GM21576 (cell line): ENCODE measurements at regions not wholly inside any gene's neighbourhood (a gene's known extent, or its start where the extent isn't known, plus 50 kb on each side); places are given as distances from the start of the nearest gene placed in this dataset.
A peak's percentile ranks its signal among the peaks of the same experiment; 100 is the strongest.

Experiments used
- ATAC-seq: cut with Tn5 transposase; IDR thresholded peaks from one replicate; pipeline ENCODE4 v1.9.1; 2021; ENCODE audit warnings: mild to moderate bottlenecking, moderate library complexity; ENCODE audit not compliant: unreplicated experiment

DNA sequence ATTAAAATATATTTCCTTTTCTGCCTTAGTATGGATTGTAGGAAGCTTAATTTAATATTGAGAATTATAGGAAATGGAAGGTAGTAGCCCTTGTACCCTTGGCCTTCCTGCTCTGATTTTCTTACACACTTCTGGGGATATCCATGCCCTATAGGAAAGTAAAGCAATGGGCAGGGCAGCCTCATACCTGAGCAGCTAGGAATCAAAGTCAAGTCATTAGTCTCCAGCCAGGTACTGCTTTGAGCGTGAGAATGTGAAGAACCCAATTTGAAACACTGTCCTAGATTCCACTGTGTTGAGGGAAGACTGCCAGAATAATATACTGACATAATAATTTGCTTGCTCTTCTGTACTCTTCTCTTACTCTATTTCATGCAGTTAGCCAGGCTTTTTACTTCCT, 51.0 kb upstream of the L3MBTL3 start:
- no peak for ATAC-seq

DNA sequence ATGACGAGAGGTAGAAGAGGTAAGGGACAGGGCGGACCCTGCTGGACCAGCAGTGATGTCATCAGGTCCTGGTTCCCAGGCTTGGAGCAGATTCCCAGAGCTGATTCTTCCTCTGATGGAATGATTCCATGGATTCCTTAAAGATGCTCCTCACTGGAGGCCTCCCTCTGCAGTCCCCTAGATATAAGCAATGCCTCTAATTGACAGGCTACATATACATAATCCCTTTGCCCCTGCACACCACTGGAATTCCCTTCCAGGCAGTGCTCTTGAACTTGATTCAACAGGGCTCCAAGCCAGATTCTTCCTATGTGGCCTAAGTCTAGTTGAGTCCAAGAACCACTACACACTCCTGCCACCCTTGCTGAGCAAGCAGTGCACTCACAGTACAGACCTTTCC, 52.3 kb upstream of the L3MBTL3 start:
- no peak for ATAC-seq

DNA sequence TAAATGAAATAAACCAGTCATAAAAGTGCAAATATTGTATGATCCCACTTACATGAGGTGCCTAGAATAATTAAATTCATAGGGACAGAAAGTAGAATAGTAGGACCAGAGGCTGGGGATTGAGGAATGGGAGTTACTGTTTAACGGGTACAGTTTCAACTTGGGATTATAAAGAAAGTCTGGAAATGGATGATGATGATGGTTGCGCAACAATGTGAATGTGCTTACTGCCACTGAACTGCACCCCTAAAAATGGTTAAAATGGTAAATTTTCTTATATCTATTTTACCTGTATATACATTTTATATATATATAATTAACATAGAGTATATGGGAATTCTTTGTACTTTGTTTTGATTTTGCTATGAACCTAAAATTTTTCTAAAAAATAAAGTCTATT, 53.3 kb upstream of the L3MBTL3 start:
- ATAC-seq = no peak

GRCh38 chr6:129959358-129959930, 58.9 kb upstream of the L3MBTL3 start:
- no peak for ATAC-seq

DNA sequence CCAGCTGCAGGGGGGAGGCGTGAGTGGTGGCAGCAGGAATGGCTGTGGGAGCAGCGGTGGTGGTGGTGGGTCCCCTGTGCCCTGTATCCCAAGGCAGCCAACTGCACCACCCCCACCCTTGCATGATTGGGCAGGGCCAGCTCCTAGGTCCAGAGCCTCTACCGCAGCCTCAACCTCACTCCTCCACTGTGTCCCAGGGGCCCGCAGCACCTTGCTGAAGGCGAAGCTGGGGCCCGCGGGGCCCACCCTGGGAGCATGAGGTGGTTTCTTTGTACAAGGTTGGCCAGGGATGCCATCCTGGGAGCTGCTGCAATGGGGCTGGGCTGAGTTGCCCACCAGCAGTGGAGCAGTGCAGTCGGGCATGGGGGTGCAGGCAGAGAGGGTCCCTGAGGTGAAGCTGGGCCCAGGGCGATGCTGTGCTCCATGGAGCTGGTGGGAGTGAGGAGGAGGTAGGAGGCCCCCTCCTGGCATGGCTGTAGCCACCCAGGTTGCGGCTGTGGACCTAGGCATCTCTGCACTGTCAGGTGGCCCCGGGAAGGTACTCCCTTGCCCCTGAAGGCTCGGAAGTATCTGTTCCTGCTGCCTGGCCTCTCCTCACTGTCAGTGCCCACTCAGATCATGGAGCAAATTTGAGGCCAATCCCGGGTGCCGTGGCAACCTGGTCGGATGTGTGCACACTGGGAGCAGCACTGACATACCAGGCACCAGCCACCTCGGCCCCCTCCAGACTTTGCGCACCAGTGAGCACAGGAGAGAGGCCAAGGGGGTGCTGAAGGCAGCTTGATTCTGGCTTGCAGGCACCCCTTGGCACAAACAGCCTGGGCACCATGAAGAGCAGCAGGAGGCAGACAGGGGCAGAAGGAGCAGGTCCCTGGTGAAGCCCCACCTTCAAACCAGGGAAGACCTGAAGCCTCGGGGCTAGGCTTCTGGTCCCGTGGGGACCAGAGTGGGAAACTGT, 60.2 kb upstream of the L3MBTL3 start:
- no peak for ATAC-seq

DNA sequence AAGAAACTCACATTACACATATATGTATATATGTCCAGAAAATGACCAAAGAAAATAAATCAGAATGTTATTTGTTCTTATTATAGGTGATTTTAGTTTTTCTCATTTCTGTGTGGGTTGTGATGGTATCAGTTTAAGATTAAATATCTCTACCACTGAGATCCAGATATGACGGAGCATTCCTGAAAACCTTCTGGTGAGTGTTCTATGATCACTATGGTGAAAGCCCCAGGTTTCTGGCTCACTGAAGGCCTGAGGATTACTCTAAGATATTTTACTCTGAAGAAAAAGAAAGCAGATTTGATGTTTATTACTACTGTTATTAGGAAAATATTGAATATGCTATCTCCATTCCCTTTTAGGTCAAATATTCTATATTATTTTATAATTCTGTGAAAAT, 62.8 kb upstream of the L3MBTL3 start:
- ATAC-seq = no peak

DNA sequence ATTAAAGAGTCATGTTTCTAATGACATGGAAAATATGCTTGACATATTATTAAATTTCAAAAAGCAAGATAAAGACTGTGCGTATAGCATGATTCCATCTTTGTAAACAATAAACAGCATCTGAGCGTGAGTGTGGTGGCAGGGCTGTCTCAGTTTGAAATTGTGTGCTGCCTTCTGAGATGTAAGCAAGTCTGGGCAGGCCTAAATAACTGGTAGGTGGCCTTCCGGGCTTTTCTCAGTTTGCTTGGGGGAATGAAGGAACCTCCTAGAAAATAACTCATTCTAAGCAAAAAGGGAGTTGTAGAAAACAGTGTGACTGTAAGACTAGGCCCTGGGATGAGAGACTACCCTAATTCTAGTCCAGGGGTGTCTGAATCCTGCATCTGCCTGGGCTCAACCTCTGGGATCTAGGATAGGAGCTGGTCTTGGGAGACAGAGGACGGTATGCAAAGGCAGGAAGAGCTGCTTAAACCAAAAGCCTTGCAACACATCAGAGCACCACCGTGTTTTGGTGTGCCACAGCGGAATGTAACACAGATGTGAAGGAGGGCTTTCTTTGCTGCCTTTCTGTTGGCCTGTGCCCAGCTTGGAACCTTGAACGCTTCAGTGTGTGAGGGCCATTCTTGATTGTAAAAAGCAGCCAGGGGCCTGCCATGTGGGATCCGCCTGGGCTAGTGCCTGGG, 63.5 kb upstream of the L3MBTL3 start:
- no peak for ATAC-seq

DNA sequence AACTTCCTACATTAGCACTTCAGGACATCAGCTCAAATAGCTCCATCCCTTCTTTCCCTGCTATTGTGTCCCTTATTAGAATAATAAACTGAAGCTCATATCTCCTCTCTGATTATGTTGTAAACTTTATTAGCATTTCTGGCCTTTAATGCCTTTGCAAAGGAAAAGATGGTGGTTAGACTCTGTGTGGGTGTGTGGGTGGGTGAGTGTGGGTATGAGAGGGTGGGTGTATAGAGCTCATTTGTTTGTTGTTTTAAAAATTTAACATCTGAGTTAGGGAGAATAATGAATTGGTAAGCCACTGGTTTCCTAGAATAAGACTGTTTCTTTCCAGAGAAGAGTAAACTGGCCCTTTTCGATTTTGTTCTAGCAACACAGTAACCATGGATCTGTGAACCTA, 70.6 kb upstream of the L3MBTL3 start:
- no peak for ATAC-seq

GRCh38 chr6:129946439-129947140, 71.8 kb upstream of the L3MBTL3 start:
- no peak for ATAC-seq

DNA sequence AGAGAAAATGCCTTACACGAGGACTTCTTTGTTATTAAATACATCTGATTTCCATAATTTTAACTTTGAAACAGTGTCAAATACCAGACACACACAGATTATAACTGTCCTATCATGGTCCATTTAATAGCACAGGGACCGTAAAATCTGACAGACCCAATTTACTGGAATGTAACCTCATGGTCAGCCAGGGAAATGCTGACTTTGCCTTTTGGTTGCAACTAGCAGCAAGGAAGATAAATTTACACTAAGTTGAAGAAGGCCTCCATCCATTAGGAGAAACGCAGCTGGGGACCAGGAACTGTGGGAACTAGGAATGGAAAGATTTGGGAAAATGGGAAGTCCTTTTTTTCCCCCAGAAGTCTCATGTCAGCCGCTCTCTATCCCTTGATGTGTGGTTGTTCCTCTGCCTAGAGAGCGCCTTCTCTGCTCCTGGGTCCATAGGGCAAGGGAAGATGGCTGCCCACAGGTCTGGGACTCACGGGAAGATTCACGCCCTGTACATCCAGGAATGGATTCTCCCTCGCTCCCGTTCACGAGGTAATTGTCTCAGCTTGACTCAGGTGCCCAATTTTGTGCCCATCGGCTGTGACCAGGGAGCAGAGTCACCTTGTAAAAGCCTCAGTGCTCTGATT, 74.6 kb upstream of the L3MBTL3 start:
- no peak for ATAC-seq

DNA sequence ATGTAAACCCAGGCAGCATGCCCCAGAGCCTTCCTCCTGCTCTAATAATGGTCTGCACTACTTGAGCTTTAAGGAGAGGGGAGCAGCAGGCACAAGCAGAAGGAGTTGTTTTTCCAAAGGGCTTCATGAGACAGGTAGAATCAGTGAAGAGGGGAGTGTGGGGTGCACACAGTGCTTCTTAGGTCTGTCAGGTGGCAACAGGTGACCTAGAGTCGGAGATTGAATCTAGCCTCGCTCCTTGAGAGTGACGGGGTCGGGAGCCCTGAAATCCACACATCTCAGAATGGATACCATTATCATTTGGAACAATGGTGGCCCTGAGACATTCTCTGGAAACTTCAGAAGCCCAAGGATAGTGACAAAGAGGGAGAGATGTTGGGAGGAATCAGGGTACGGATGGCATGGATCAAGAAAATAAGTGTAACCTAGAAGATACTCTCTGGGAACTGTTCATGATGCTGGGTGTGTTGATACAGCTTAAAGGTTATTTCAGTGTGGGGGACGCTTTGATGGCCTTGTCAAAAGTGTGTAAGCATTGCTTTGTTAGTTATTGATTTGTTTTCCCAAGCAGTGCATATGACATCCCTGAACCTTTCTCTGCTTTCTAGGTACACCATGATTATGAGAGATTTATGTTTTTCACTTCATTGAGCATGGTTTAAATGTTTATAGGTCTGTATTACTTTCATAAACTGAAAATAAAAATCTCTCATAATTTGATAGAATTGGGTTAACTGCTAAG, 77.8 kb upstream of the L3MBTL3 start:
- ATAC-seq = no peak

- ATAC-seq = no peak
These were observed 77.3 kb upstream of the TMEM244 start for GRCh38 chr6:129938249-129939020.

DNA sequence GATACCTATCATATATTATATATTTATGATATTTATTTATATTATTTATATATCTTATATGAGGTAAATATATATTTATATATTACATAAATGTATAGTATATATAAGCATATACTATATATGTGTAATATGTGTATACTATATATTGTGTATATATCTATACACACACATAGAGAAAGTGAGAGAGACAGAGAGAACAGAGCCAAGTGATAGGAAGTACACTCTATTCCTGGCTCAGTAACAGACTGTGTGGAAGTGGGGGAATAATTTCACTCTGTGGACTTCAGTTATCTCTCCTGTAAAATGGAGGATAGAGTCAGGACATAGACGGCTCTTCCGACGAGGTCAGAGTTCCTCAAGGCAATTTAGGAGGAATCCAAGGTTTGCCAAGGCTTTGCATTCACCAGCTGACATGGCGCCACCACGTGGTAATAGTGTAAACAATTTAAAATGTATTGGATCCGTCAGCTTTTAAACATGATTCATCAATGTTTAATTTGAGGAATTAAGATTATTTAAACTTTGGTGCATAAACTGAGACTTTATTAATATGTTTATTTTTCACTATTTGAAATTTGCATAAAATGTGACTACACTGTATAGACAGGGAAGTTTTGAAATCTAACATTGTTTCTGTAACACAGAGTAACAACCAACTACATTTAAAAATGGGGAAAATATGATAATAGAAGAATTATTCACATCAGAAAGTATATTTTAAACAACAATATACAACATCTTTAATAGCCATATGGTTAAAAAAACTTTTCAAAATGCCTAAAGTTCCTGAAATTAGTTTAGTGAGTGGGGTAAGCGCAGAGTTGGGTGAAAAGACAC, 75.4 kb upstream of the TMEM244 start:
- ATAC-seq = peak; percentile 57

DNA sequence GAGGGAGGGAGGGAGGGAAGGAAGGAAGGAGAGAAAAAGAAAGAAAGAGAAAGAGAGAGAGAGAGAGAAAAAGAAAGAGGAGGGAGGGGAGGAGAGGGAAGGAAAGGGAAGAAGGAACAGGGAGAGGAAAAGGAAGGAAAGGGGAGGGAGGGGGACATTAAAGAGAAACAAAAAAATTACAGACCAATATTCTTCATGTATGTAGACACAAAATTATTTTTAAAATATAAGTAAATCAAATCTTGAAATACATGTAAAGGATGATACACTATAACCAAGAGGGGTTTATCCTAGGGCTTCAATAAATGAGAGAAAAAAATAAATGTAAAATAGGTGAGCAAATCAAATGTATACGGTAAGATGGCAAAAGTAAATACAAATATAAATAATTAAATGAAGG, 71.2 kb upstream of the TMEM244 start:
- ATAC-seq = no peak

DNA sequence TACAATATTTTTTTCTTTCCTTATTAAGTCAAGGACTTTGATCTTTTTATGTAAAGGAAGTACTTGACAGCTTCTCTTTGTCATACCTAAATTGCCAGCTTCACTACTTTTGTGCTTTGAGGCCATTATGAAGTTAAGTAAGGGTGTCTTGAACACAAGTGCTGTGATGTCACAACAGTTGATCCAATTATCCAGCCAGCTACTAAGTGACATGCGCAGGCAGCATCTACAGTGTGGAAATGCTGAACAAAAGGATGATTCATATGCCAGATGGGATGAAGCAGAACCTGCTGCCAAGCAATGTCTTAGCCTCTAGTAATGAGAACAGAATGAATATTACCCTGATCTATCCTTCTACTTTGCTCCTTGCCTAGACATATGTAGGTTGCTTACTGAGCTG, 68.3 kb upstream of the TMEM244 start:
- no peak for ATAC-seq

GRCh38 chr6:129923530-129924250, 62.6 kb upstream of the TMEM244 start:
- ATAC-seq = no peak

- no peak for ATAC-seq
These were observed 60.2 kb upstream of the TMEM244 start for GRCh38 chr6:129921169-129921817.
